LNCaP clone FGC (cell line): ENCODE measurements at regions not wholly inside any gene's neighbourhood (a gene's known extent, or its start where the extent isn't known, plus 50 kb on each side); places are given as distances from the start of the nearest gene placed in this dataset.

Experiments
- DNase-seq: peaks from one replicate; pipeline ENCODE4 v3.0.0-alpha.2; 2011; ENCODE audit warnings: low read depth
- H3K4me3 ChIP-seq: 2 replicates; pipeline ENCODE4 v1.5.1; 2011; ENCODE audit warnings: mild to moderate bottlenecking, low read depth, low read length, control low read depth
- TF ChIP-seq, protein P1 (sequence below): IDR thresholded peaks from 2 replicates; pipeline ENCODE4 v1.5.1; 2012; ENCODE audit warnings: mild to moderate bottlenecking; ENCODE audit not compliant: control insufficient read depth, insufficient read depth; ENCODE audit errors: extremely low read depth

DNA sequence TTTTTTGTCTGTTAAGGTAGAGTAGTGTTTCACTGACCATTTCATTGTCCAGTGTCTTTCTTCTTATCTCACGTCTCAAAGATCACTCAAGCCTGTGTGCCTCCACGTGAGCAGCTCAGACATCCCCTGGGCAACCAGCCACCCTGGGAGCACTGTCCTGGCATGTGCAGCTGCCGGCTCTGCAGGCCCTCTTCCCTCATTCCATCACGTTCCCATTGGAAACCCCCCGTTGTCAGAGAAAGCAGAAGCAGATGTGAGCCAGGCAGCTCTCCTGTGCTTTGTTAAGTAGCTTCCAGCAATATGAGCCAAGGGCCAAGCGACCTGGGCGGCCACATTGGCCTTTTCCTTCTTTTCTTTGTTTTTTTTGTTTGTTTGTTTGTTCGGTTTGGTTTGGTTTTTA, 233.2 kb upstream of the SYNDIG1 start:
- TF ChIP-seq, protein P1, sequence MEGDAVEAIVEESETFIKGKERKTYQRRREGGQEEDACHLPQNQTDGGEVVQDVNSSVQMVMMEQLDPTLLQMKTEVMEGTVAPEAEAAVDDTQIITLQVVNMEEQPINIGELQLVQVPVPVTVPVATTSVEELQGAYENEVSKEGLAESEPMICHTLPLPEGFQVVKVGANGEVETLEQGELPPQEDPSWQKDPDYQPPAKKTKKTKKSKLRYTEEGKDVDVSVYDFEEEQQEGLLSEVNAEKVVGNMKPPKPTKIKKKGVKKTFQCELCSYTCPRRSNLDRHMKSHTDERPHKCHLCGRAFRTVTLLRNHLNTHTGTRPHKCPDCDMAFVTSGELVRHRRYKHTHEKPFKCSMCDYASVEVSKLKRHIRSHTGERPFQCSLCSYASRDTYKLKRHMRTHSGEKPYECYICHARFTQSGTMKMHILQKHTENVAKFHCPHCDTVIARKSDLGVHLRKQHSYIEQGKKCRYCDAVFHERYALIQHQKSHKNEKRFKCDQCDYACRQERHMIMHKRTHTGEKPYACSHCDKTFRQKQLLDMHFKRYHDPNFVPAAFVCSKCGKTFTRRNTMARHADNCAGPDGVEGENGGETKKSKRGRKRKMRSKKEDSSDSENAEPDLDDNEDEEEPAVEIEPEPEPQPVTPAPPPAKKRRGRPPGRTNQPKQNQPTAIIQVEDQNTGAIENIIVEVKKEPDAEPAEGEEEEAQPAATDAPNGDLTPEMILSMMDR = no peak
- H3K4me3 ChIP-seq = no peak overlapping the region
- no peak for DNase-seq

DNA sequence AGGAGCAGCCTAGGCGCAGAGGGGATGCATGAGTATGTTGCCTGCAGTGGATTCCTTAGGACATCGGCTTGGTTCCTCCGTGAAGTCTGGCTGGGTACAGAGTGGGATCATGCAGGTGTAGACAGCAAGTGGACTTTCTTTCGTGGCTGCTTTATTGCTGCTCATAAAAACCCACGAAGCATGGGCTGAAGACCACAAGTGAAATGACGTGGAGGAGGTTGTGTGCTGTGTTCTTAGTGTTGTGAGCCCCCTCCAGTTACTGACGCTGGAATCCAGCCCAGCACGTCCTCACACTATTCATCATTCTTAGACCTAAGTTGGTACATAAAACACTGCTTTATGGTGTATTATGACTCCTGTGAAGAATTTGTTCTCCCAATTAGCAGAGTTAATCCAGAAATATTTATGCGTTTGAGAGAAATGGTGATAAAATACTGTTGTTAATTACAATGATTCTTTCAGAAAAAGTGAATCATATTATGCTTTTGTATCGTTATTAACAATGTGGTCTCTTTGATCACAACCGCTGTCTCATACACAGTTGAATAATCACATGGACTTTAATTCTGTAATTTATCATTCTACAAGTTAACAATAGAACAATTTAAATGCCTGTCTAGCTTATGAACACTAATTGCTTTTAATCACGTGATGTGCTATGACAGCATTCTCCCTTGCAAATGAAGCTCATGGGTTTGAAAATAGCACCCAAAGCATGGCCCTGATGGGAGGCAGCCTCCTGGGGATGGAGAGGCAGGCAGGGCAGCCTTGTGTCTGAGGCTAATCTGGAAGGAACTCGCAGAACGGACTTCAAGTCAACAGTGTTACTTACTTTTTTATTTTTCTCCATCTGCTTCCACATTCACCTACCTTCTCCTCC, 233.9 kb upstream of the SYNDIG1 start:
- DNase-seq = no peak
- no peak overlapping the region for H3K4me3 ChIP-seq
- TF ChIP-seq, protein P1 = no peak

DNA sequence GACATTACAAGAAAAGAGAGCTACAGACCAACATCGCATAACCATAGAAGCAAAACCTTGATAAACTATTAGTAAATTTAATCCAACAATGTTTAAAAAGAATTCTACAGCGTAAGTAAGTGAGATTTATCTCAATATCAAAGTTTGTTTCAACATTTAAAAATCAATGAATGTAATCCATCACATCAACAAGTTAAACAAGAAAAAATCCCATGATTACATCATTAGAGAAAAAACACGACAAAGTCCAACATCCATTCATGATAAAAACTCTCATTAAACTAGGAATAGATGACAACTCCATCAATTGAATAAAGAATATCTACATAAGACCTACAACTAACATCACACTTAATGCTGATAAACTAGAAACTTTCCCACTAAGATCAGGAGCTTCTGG, 239.0 kb upstream of the GGTLC1 start:
- TF ChIP-seq, protein P1 = no peak
- no peak for DNase-seq
- H3K4me3 ChIP-seq = no peak overlapping the region

DNA sequence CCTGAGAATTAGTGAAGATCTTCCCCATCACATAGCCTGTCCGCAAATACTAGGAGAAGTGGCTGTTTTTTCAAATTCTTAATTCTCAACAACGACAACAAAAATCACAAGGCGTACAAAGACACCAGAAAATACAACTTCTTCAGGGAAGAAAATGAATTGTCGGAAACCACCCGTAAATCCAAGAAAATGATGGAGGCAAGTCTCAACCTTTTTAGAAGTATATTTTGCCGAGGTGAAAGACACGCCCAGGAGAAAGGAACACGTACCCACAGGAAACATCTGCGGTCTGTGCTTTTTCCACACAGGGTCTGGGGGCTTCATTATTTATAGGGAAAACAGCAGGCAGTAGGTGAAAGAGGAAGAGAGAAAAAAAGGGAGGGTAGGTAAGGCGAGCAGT, 223.9 kb upstream of the GGTLC1 start:
- DNase-seq = no peak
- TF ChIP-seq, protein P1 = no peak
- no peak overlapping the region for H3K4me3 ChIP-seq

DNA sequence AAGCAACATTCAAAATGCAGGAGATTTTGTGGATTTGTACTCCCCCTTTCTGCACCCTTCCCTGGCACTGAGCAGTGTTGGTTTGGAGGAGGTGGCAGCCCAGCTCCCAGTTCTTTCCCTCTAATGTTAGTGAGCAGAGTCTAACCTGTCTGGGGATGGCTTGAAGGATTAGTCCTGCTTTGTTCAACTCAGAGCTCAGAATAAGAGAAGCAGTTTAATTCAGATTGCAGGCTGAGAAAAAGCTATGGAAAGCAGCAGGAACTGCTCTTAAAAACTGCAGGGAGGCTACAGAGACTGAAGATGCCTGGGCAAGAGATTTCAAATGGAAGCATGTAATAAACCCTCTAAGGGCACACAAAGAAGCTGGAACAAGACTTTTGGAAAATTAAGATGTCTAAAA, 223.4 kb upstream of the GGTLC1 start:
- TF ChIP-seq, protein P1 = no peak
- H3K4me3 ChIP-seq = no peak overlapping the region
- DNase-seq = no peak

DNA sequence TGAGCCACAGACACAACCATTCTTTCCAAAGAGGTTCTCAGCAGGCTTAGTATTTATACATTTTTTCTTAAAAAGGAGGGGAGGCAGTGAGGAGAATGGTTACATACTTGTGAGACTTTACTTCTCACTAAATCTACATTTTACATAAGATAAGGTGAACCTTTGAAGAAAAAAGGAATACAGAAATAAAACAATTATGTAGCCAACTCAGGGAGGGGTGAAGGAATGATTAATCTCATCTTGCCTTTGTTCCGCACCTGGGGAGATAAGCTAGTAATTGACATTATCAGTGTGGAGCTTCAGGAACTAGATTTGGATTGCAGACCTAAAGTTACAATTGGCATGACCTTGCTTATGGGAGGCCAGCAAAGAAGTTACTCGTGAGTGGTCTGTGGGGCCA, 221.8 kb upstream of the GGTLC1 start:
- H3K4me3 ChIP-seq = no peak overlapping the region
- TF ChIP-seq, protein P1 = no peak
- no peak for DNase-seq

DNA sequence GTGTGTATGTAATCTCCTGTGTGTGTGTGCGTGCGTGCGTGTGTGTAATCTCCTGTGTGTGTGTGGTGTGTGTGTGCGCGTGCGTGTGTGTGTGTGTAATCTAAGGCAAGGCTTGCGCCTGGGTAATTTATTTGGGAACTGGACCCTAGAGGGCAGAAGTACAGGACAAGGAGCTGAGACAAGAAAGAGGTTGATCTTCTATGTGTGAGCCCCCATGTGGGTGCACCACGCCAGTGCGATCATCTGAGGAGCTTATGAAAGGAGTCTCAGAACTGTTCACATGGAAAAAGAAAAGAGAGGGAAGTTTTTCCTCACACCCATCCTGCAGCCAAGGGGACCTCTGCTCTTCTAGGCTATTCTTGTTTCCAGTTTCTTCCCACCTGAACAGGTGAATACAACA, 220.1 kb upstream of the GGTLC1 start:
- H3K4me3 ChIP-seq = no peak overlapping the region
- TF ChIP-seq, protein P1 = peak; percentile 57
- no peak for DNase-seq
